HEK293 (cell line): ENCODE measurements at regions not wholly inside any gene's neighbourhood (a gene's known extent, or its start where the extent isn't known, plus 50 kb on each side); places are given as distances from the start of the nearest gene placed in this dataset.

Source experiments
- CTCF ChIP-seq: fragments of 450-650 bp; formaldehyde crosslinking; IDR thresholded peaks from 2 replicates; pipeline ENCODE4 v1.5.1; 2016; ENCODE audit warnings: missing biosample characterization, missing genetic modification characterization
- ELK4 ChIP-seq: IDR thresholded peaks from 2 replicates; pipeline ENCODE4 v1.6.1; 2011; ENCODE audit warnings: mild to moderate bottlenecking, low read depth, low read length, borderline replicate concordance
- GLIS2 ChIP-seq: fragments of 450-650 bp; formaldehyde crosslinking; IDR thresholded peaks from 2 replicates; pipeline ENCODE4 v1.5.1; 2016; ENCODE audit warnings: missing biosample characterization, missing genetic modification characterization
- REST ChIP-seq: fragments of 450-650 bp; formaldehyde crosslinking; IDR thresholded peaks from 2 replicates; pipeline ENCODE4 v1.5.1; 2016; ENCODE audit warnings: missing biosample characterization, missing genetic modification characterization
- ZEB2 ChIP-seq: fragments of 450-650 bp; formaldehyde crosslinking; IDR thresholded peaks from 2 replicates; pipeline ENCODE4 v1.5.1; 2016; ENCODE audit warnings: missing biosample characterization, missing genetic modification characterization
- ZNF140 ChIP-seq: fragments of 450-650 bp; formaldehyde crosslinking; IDR thresholded peaks from 2 replicates; pipeline ENCODE4 v1.5.1; 2016; ENCODE audit warnings: missing biosample characterization, missing genetic modification characterization
- ZNF174 ChIP-seq: fragments of 450-650 bp; formaldehyde crosslinking; IDR thresholded peaks from 2 replicates; pipeline ENCODE4 v1.5.0; 2017; ENCODE audit warnings: missing biosample characterization, mild to moderate bottlenecking, missing genetic modification characterization
- ZNF239 ChIP-seq: fragments of 450-650 bp; formaldehyde crosslinking; IDR thresholded peaks from 2 replicates; pipeline ENCODE4 v1.5.1; 2016; ENCODE audit warnings: missing biosample characterization, missing genetic modification characterization
- ZNF274 ChIP-seq, 2 experiments: fragments of 200-500 bp in 1 of 2; fragments of 450-650 bp in 1 of 2; sonication (Bioruptor generic) in 1 of 2; formaldehyde crosslinking in 1 of 2; IDR thresholded peaks; 2 replicates each; pipeline versions ENCODE4 v1.5.1 to v1.6.1; 2014 to 2016; ENCODE audit warnings: borderline replicate concordance in 1 of 2, inconsistent platforms in 1 of 2, low read length in 1 of 2, missing biosample characterization in 1 of 2, missing genetic modification characterization in 1 of 2
- ZNF350 ChIP-seq: fragments of 450-650 bp; formaldehyde crosslinking; IDR thresholded peaks from 2 replicates; pipeline ENCODE4 v1.5.0; 2017; ENCODE audit warnings: missing biosample characterization, mild to moderate bottlenecking, missing genetic modification characterization
- ZNF391 ChIP-seq: fragments of 450-650 bp; formaldehyde crosslinking; IDR thresholded peaks from 2 replicates; pipeline ENCODE4 v1.5.1; 2016; ENCODE audit warnings: low read depth, missing biosample characterization, missing genetic modification characterization, borderline replicate concordance
- ZNF510 ChIP-seq: fragments of 450-650 bp; formaldehyde crosslinking; IDR thresholded peaks from 2 replicates; pipeline ENCODE4 v1.5.1; 2018; ENCODE audit warnings: mild to moderate bottlenecking, missing genetic modification characterization, missing biosample characterization; ENCODE audit not compliant: insufficient replicate concordance
- ZNF626 ChIP-seq: fragments of 450-650 bp; sonication (Bioruptor Pico); formaldehyde crosslinking; IDR thresholded peaks from 2 replicates; pipeline ENCODE4 v1.5.1; 2018; ENCODE audit warnings: missing biosample characterization, missing genetic modification characterization, inconsistent platforms

GRCh38 chr9:87305151-87305550 lies 192.5 kb upstream of the DAPK1 start:
- TF ChIP-seq GLIS2 (tag by site-specific recombination) (no peak), REST (no peak), ZNF626 (tag by site-specific recombination) (no peak), ZNF239 (tag by site-specific recombination) (no peak), ZNF174 (tag by site-specific recombination) (no peak), CTCF (tag by site-specific recombination) (no peak), ZNF350 (no peak), ELK4 (no peak), ZEB2 (tag by site-specific recombination) (no peak), ZNF510 (no peak), ZNF140 (tag by site-specific recombination) (no peak), ZNF274 (IDR thresholded peaks at IDR 0.05; ENCODE audit: low read length) (no peak), ZNF274 (tag by site-specific recombination; IDR thresholded peaks at IDR 0.05; ENCODE audit: borderline replicate concordance) (no peak), ZNF391 (no peak)
